SJCRH30 (cell line): ENCODE measurements at regions not wholly inside any gene's neighbourhood (a gene's known extent, or its start where the extent isn't known, plus 50 kb on each side); places are given as distances from the start of the nearest gene placed in this dataset.
"Not testable (repeated sequence)": the region's sequence is repeated elsewhere in the genome, so short reads cannot be mapped to it uniquely, and the experiment has no call there.

Source experiments
- DNase-seq, 2 experiments: peaks; one replicate each; pipeline ENCODE4 v3.0.0-alpha.2; 2015 to 2020
- H3K27ac ChIP-seq: fragments of 250-450 bp; sonication (Bioruptor Pico); 2 replicates; pipeline ENCODE4 v1.5.1; 2020; ENCODE audit warnings: mild to moderate bottlenecking, moderate library complexity
- H3K27me3 ChIP-seq: fragments of 250-450 bp; sonication (Bioruptor Pico); 2 replicates; pipeline ENCODE4 v1.5.1; 2020; ENCODE audit warnings: mild to moderate bottlenecking, moderate library complexity
- H3K36me3 ChIP-seq: fragments of 250-450 bp; sonication (Bioruptor Pico); 2 replicates; pipeline ENCODE4 v1.5.1; 2020; ENCODE audit warnings: mild to moderate bottlenecking, moderate library complexity
- H3K4me1 ChIP-seq: fragments of 250-450 bp; sonication (Bioruptor Pico); 2 replicates; pipeline ENCODE4 v1.5.1; 2020; ENCODE audit warnings: mild to moderate bottlenecking, moderate library complexity
- H3K4me3 ChIP-seq: fragments of 250-450 bp; sonication (Bioruptor Pico); 2 replicates; pipeline ENCODE4 v1.5.1; 2020; ENCODE audit warnings: mild to moderate bottlenecking, moderate library complexity
- H3K9me3 ChIP-seq: fragments of 250-450 bp; sonication (Bioruptor Pico); replicated peaks from 2 replicates; pipeline ENCODE4 v1.5.1; 2020; ENCODE audit warnings: mild to moderate bottlenecking, moderate library complexity

DNA sequence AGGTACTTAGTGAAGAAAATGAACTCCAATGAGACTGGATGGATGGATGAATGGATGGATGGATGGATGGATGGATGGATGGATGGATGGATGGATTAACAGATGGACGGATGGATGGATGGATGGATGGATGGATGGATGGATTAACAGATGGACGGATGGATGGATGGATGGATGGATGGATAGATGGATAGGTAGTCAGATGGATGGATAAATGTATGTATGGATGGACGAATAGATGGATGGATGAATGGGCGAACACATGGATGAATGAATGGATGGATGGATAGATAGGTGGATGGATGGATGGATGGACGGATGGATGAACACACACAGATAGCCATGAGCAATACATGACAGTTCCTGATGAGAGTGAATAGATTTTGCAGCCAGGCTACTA is 589.0 kb upstream of the B3GAT1 start:
- H3K27me3 ChIP-seq, H3K36me3 ChIP-seq, H3K9me3 ChIP-seq, H3K4me3 ChIP-seq, H3K27ac ChIP-seq, DNase-seq: not testable (repeated sequence)
- peaks cover 21% of the 10 kb centered on the region for H3K4me1 ChIP-seq

DNA sequence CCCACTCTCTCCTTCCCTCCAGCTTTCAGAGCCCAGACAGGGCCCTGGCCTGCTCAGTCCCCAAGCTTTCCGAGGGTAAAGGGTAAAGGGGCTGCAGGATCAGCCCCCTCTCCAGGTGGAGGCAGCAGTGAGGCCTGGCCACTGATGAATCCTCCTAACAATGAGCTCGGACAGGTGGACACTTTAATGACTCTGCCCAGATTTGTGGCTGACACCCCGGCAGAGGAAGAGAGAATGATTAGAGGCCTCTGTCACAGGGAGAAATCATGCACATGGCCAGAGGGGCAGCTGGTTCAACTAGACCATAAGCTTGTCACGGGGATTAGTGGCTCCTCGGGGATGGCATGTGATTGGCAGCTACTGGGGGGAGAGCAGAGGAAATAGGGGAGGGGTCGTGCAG is 587.5 kb upstream of the B3GAT1 start:
- H3K27ac ChIP-seq: peak overlapping the region; percentile 51
- peaks cover 21% of the 10 kb centered on the region for H3K4me1 ChIP-seq
- H3K9me3 ChIP-seq: no peaks in the 10 kb centered on the region
- DNase-seq: peak; percentile 57 to 78
- H3K4me3 ChIP-seq: no peak overlapping the region
- no peaks in the 10 kb centered on the region for H3K27me3 ChIP-seq
- no peaks in the 10 kb centered on the region for H3K36me3 ChIP-seq

DNA sequence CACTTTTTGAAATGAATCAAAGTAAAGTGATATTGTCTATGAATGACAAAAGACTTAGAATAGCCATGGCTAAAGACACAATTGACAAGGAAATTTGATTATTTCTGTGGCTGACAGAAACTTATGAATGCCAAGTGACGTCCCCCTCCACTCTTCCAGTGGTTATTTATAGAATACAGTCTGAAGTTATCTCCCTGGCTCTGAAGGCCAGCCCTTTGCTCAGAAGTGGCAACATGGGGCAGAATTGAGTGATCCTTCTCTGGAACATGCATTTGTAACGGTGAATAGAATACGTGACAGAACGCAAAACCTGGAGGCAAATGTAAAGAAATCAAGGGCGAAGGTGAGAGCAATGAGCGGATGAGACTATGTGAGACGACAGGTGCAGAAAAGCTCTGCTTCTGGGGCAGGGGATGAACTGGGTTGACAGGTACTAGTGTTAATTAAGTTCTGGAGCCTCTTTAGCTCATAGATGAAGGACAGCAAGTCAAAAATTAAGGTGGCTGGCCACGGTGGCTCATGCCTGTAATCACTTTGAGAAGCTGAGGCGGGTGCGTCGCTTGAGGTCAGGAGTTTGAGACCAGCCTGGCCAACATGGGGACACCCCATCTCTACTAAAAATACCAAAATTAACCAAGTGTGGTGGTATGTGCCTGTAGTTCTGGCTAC is 585.7 kb upstream of the B3GAT1 start:
- H3K4me3 ChIP-seq: no peak overlapping the region
- no peaks in the 10 kb centered on the region for H3K27me3 ChIP-seq
- H3K36me3 ChIP-seq: no peaks in the 10 kb centered on the region
- H3K27ac ChIP-seq: no peak overlapping the region
- DNase-seq: no peak
- H3K9me3 ChIP-seq: no peaks in the 10 kb centered on the region
- H3K4me1 ChIP-seq: peaks cover 31% of the 10 kb centered on the region

DNA sequence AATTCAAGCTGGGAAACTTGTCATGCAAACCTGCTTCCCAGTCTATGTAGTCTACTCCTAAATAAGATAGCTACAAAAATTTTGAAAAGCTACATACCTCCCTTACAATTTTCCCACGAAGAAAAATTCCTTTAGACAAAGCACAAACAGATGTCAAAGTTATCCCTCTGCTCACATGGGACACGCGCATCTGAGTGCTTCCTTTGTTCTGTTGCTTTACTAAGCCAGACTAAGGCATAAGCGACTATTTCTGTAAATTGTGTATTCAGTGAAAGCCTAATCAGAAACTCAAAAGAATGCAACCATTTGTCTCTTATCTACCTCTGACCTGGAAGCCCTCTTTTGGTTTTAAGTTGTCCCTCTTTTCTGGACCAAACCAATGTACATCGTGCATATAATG is 583.7 kb upstream of the B3GAT1 start:
- peak overlapping the region; percentile 66 for H3K27ac ChIP-seq
- peak; percentile 18 to 56 for DNase-seq
- no peaks in the 10 kb centered on the region for H3K9me3 ChIP-seq

DNA sequence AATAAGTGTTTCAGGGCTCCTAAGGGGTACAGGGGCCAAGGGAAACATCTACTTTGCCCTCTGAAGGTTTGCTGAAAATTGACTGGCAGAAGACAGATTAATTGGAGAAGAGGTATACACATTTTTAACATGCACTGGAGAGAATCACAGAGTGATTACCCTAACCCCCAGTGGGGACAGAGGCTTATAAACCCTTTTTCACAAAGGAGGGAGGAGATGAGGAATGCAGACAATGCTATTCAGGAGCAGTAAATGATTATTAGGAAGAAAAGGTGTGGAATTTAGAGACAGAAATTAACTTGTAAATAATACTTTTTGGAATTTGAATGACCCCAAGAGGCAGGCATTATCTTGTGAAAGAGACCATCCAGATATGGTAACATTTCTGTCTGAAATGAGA is 582.4 kb upstream of the B3GAT1 start:
- H3K9me3 ChIP-seq: no peaks in the 10 kb centered on the region
- peak overlapping the region; percentile 66 for H3K27ac ChIP-seq
- H3K27me3 ChIP-seq: no peaks in the 10 kb centered on the region
- peaks cover 26% of the 10 kb centered on the region for H3K4me1 ChIP-seq
- H3K36me3 ChIP-seq: no peaks in the 10 kb centered on the region
- H3K4me3 ChIP-seq: no peak overlapping the region
- no peak for DNase-seq

More for the DNA sequence above, 583.7 kb upstream of the B3GAT1 start:
- no peaks in the 10 kb centered on the region for H3K27me3 ChIP-seq
- H3K4me1 ChIP-seq: peaks cover 31% of the 10 kb centered on the region
- no peaks in the 10 kb centered on the region for H3K36me3 ChIP-seq
- H3K4me3 ChIP-seq: no peak overlapping the region

DNA sequence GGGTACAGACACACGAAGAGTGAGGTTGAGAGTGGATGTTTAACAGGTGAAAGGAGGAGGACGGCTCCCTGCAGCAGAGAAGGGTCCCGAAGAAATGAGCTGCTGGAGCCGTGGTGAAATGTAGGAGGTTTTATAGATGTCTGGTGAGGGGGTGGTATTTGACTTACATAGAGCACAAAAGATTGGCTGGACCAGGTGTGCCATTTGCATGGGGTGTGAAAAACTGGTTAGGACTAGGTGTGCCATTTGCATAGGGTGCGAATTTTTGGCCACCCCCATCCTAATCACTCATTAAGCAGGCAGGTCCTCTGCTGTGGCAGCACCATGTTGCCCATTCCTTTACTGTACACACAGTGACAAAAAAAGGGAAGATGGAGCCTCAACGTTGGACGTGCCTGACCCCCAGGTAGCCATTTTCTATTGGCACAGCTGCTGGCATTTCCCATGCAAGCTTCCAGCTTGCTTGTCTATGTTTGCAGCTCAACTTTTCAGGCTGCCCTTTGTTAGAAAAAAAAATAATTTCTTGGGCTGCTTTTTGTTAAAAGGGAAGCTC is 581.7 kb upstream of the B3GAT1 start:
- peaks cover 23% of the 10 kb centered on the region for H3K4me1 ChIP-seq
- no peak for DNase-seq
- peak overlapping the region; percentile 66 for H3K27ac ChIP-seq
- H3K9me3 ChIP-seq: no peaks in the 10 kb centered on the region
- H3K36me3 ChIP-seq: no peaks in the 10 kb centered on the region
- H3K4me3 ChIP-seq: no peak overlapping the region
- H3K27me3 ChIP-seq: no peaks in the 10 kb centered on the region

DNA sequence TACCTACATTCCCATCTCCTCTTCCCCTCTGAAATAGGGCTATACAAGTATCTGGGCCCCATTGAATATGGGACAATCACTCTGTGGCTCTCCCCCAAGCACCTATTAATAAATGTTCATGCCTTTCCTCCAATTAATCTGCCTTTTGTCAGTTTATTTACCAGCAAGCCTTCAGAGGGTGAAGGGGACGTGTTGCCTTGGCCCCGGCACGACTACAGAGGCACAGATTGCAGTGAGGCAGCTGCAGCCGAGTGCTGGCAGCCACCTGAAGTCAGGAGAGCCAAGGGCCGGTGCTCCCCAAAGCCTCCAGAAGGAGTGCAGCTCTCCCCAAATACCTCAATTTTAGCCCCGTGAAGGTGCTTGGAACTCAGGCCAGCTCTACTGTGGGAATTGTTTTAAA is 580.9 kb upstream of the B3GAT1 start:
- DNase-seq: no peak
- no peak overlapping the region for H3K4me3 ChIP-seq
- peaks cover 23% of the 10 kb centered on the region for H3K4me1 ChIP-seq
- H3K9me3 ChIP-seq: no peaks in the 10 kb centered on the region
- no peaks in the 10 kb centered on the region for H3K36me3 ChIP-seq
- no peak overlapping the region for H3K27ac ChIP-seq
- no peaks in the 10 kb centered on the region for H3K27me3 ChIP-seq

DNA sequence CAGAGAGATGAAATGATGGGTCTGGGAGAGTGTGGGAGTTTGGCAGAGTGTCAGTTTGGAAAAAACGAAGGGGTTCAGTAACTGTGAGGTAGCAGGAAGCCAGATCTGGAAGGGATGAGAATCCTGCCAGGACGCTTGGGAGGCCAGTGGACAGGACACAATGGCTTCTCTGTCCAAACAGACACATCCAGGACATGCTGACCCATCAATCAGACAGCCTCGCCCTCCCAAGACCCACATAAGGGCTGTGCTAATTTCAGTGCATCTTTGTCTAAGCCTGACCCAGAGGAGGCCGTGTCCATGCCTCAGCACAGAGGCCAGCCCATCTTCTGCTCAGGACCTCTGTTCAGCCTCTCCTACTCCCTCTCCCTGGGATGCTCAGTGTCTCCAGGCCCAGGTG is 576.5 kb upstream of the B3GAT1 start:
- Histone ChIP-seq H3K36me3 (no peaks in the 10 kb centered on the region), H3K27ac (no peak overlapping the region), H3K4me1 (0 out of 2 replicates have a peak, but pooled peaks cover 4% of the 10 kb centered on the region), H3K4me3 (no peak overlapping the region), H3K27me3 (no peaks in the 10 kb centered on the region), H3K9me3 (no peaks in the 10 kb centered on the region)
- peak; percentile 19 to 52 for DNase-seq

DNA sequence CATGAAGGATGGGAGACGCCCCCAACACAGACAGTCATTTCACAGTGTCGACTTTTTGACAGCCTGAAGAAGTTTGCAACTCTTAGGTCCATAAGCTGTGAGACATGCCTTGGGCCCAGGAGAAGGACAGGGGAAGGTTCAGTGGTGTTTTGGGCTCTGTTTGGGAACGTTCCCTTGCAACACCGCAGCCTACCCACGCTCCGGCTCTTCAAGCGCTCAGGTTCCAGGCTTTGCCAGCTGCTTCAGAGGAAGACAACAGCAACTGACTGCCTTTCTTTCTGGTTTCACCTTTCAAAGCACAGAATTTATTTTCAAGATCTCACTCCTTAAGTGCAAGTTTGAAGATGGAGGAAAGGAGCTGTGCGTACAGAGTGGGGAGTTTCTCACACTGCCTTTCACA is 575.8 kb upstream of the B3GAT1 start:
- H3K27ac ChIP-seq: no peak overlapping the region
- no peaks in the 10 kb centered on the region for H3K27me3 ChIP-seq
- H3K9me3 ChIP-seq: no peaks in the 10 kb centered on the region

DNA sequence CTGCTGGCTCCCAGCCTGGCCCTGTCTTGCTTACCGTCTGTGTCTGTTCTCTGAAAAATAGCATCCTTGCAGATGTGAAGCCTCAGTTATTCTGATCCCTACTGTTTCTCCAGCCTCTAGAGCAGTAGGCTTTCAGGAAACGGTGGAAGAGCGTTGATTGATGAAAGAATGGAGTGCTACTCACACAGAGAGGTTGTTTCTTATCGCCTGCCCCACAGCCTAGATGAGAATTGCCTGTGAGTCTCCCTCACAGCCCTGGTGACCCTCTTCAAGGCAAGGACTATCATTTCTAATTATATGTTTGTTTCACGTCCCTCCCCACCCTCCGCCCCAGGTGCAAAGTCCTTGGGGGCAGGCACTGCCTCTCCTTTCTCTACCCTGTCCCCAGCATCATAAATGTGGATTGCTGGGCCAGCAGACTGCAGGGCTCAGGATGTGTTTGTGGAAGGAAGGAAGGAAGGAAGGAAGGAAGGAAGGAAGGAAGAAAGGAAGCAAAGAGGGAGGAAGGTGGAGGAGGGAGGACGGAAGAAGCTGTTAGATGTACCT is 575.3 kb upstream of the B3GAT1 start:
- Histone ChIP-seq H3K4me1 (0 out of 2 replicates have a peak, but pooled peaks cover 2% of the 10 kb centered on the region), H3K27me3 (no peaks in the 10 kb centered on the region), H3K36me3 (no peaks in the 10 kb centered on the region), H3K9me3 (no peaks in the 10 kb centered on the region), H3K27ac (no peak overlapping the region), H3K4me3 (no peak overlapping the region)
- no peak for DNase-seq

More for the DNA sequence above, 575.8 kb upstream of the B3GAT1 start:
- H3K4me1 ChIP-seq: 0 out of 2 replicates have a peak, but pooled peaks cover 2% of the 10 kb centered on the region
- no peaks in the 10 kb centered on the region for H3K36me3 ChIP-seq
- DNase-seq: no peak
- no peak overlapping the region for H3K4me3 ChIP-seq

DNA sequence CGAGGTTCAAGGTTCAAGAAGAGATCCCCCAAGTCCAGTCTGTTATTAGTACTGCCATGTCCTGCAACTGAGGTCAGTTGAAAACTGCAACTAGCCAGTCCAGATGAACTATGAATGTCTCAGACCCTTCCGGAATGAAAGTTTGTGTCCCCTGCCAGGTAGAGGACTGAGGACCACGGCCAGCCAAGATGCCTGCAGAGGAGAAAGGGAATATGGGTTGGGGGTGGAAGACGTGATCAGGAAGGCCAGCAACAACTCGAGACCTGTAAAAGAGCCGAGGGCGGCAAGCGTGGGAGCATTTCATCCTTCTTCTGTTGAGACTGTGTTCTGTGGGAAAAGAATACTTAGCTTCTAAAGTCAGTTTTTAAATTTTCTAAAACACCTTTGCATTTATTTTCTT is 572.4 kb upstream of the B3GAT1 start:
- no peaks in the 10 kb centered on the region for H3K36me3 ChIP-seq
- H3K27me3 ChIP-seq: no peaks in the 10 kb centered on the region
- no peaks in the 10 kb centered on the region for H3K4me1 ChIP-seq
- H3K27ac ChIP-seq: no peak overlapping the region
- no peak overlapping the region for H3K4me3 ChIP-seq
- DNase-seq: no peak
- no peaks in the 10 kb centered on the region for H3K9me3 ChIP-seq

DNA sequence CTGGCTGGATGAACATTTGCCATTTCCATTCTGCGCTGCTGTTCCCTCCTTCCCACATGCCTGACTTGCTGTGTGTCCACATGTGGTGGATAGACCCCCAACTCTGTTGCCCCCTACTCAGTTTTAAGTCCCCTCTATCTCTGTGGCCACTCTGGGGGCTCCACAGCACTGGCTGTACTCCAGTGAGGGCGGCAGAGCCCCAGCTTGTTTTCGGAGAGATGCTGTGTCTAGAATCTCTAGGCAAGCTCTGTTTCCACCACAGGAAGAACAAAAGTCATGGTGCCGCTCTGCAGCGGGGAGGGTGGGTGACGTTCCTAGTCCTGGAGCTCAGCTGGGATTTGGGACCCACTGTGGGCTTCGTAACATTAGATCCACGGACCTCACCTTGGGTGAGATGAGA is 570.4 kb upstream of the B3GAT1 start:
- not testable (repeated sequence) for H3K4me1 ChIP-seq, H3K9me3 ChIP-seq, H3K27ac ChIP-seq, H3K27me3 ChIP-seq, H3K36me3 ChIP-seq, H3K4me3 ChIP-seq, DNase-seq

DNA sequence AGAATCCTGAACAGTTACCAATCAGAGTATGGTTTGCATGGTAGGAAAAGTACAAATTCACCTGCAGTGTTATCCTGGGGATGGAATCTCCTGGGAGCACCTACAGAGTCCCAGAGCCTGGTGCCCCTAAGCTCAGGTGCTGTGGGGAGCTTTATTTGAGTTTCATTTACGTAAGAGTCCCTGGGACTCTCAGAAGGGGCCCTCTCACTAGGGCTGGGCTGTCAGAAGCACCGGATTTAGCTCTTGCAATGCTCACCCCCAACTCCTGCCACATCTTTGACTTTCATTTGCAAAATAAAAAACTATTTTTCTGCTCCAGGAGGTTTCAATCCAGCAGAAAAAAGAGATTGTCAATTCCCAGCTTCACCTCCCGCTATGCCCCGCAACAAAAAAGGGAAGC is 569.8 kb upstream of the B3GAT1 start:
- no peak overlapping the region for H3K4me3 ChIP-seq
- no peaks in the 10 kb centered on the region for H3K36me3 ChIP-seq
- no peak for DNase-seq

DNA sequence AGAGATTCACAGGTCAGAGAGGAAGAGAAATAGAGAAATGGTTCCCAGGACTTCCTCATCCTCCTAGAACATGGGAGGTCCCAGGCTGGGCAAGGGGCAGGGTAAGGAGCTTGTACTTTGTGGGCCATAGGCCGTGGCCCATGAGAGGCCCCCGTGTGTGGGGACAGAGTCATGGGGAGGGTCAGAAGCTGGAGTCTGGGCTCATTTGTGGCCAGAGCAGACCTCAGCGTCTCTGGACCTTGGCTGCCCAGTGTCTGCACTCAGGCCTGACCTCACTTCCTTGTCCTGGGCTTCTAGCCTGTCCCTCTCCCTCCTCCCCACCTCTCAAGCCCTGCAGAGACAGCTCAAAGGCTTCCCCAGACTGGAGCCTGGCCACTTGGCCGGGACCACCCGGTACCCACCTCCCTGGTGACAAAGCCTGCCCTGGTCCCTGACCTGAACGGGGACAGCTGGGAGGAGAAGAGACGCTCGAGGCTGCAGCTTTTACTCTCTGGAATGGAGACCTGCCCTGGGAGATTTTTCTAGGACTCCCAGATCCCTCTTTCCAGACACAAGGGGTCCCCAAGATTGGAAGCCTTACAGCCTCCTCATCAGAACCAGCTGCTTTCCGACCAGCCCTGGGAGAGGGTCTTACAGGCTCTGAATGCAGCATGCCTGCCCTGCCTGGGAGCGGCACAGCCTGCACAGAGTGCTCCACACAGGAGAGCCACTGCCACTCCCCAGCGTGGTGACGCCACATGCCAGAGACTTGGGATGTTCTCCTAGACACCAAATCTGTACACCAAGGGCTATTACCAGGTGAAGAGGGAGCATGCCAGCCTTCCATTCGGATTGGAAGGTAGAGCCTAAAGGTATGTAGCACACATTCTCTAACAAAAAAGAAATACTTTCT is 569.0 kb upstream of the B3GAT1 start:
- H3K36me3 ChIP-seq: no peaks in the 10 kb centered on the region
- no peaks in the 10 kb centered on the region for H3K4me1 ChIP-seq
- no peak for DNase-seq
- H3K4me3 ChIP-seq: no peak overlapping the region
- no peaks in the 10 kb centered on the region for H3K27me3 ChIP-seq
- no peak overlapping the region for H3K27ac ChIP-seq
- no peaks in the 10 kb centered on the region for H3K9me3 ChIP-seq

More for the DNA sequence above, 569.8 kb upstream of the B3GAT1 start:
- H3K27ac ChIP-seq: no peak overlapping the region
- H3K27me3 ChIP-seq: no peaks in the 10 kb centered on the region
- no peaks in the 10 kb centered on the region for H3K9me3 ChIP-seq
- no peaks in the 10 kb centered on the region for H3K4me1 ChIP-seq

DNA sequence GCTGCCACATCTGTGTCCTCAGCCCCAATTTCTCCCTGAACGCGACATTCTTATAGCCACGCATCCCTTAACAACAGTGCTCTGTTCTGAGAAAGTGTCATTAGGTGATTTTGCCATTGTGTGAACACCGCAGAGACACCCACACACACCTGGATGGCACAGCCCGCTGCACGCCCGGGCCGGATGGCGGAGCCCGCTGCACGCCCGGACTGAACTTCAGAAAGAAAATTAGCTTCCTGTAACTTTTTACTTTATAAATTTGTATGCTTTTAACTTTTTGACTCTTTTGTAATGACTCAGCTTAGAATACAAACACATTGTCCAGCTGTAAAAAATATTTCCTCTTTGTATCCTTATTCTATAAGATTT is 567.0 kb upstream of the B3GAT1 start:
- H3K4me1 ChIP-seq, H3K4me3 ChIP-seq, H3K36me3 ChIP-seq, H3K9me3 ChIP-seq, H3K27ac ChIP-seq, DNase-seq, H3K27me3 ChIP-seq: not testable (repeated sequence)
